Karpas-422 (cell line): ENCODE measurements at regions not wholly inside any gene's neighbourhood (a gene's known extent, or its start where the extent isn't known, plus 50 kb on each side); places are given as distances from the start of the nearest gene placed in this dataset. TPM values are rescaled to one million over a fixed set of nuclear protein-coding genes. Genes with fewer than 3 reads are reported as not detected.

Source experiments
- DNase-seq: peaks from one replicate; pipeline ENCODE4 v3.0.0-alpha.2; 2015
- H2AFZ ChIP-seq: fragments of 200-600 bp; sonication (generic); 2 replicates; pipeline ENCODE4 v1.6.1; 2014; ENCODE audit warnings: antibody characterized with exemption, low read length, mixed read lengths
- H3K27ac ChIP-seq: fragments of 200-600 bp; sonication (generic); 2 replicates; pipeline ENCODE4 v1.5.1; 2014; ENCODE audit warnings: mild to moderate bottlenecking, low read length, moderate library complexity
- H3K27me3 ChIP-seq: fragments of 200-600 bp; sonication (generic); 2 replicates; pipeline ENCODE4 v1.6.1; 2014; ENCODE audit warnings: low read length, mixed read lengths
- H3K36me3 ChIP-seq: fragments of 200-600 bp; sonication (generic); 2 replicates; pipeline ENCODE4 v1.6.1; 2014; ENCODE audit warnings: low read length, mixed read lengths; ENCODE audit not compliant: insufficient read depth
- H3K4me1 ChIP-seq: fragments of 200-600 bp; sonication (generic); 2 replicates; pipeline ENCODE4 v1.6.1; 2014; ENCODE audit warnings: mild to moderate bottlenecking, low read length, mixed read lengths
- H3K4me2 ChIP-seq: fragments of 200-600 bp; sonication (generic); 2 replicates; pipeline ENCODE4 v1.6.1; 2014; ENCODE audit warnings: low read length, low read depth, mild to moderate bottlenecking; ENCODE audit not compliant: poor library complexity, severe bottlenecking
- H3K4me3 ChIP-seq: fragments of 200-600 bp; sonication (generic); 2 replicates; pipeline ENCODE4 v1.5.1; 2014; ENCODE audit warnings: mild to moderate bottlenecking, antibody characterized with exemption, low read length, mixed read lengths
- H3K79me2 ChIP-seq: fragments of 200-600 bp; sonication (generic); 2 replicates; pipeline ENCODE4 v1.6.1; 2014; ENCODE audit warnings: mild to moderate bottlenecking, low read length, mixed read lengths
- H3K9ac ChIP-seq: fragments of 200-600 bp; sonication (generic); 2 replicates; pipeline ENCODE4 v1.6.0; 2014; ENCODE audit warnings: low read length
- H3K9me2 ChIP-seq: fragments of 200-600 bp; sonication (generic), shearing (Covaris generic); replicated peaks from 2 replicates; pipeline ENCODE4 v1.6.0; 2014; ENCODE audit warnings: mild to moderate bottlenecking, low read length, moderate library complexity; ENCODE audit not compliant: insufficient read depth
- H3K9me3 ChIP-seq: fragments of 300-700, 200-600 bp; sonication (generic); 2 replicates; pipeline ENCODE4 v1.6.1; 2014; ENCODE audit warnings: low read length, mixed read lengths
- H4K20me1 ChIP-seq: fragments of 200-600 bp; sonication (generic); 2 replicates; pipeline ENCODE4 v1.6.1; 2014; ENCODE audit warnings: mild to moderate bottlenecking, antibody characterized with exemption, low read length, low read depth; ENCODE audit not compliant: insufficient read depth
- small RNA-seq: library from RNA; depleted of rRNA; stranded (forward); fragments of <200 nt; gene quantifications from one replicate; pipeline ENCODE3, GENCODE V24; 2014

DNA sequence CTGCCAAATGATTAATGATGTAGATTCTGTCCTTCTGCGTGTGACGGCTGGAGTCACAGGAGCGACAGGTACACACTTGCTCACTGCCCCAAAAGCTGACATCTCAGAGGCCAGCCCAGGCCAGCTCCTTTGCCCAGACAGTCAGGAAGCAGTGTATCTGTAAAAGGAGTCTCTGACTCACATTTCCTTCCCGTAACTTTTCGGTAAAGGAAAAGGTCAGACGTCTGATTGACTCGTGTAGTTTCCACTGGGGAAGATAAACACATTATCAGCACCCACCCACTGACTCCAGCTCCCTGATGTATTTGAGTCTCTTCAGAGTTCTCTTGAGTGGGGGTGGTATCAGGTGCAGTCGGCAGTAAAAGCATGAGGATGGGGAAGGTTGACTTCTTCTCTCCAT lies 64.4 kb upstream of the WWC1 start:
- Histone ChIP-seq H3K36me3 (no peaks in the 10 kb centered on the region), H3K4me1 (no peaks in the 10 kb centered on the region), H3K79me2 (no peaks in the 10 kb centered on the region), H3K4me2 (no peak overlapping the region), H3K9me2 (no peaks in the 10 kb centered on the region), H3K27me3 (no peaks in the 10 kb centered on the region), H2AFZ (no peak overlapping the region), H4K20me1 (no peaks in the 10 kb centered on the region), H3K9me3 (no peaks in the 10 kb centered on the region), H3K9ac (no peak overlapping the region), H3K27ac (no peak overlapping the region), H3K4me3 (no peak overlapping the region)
- DNase-seq, result no peak

DNA sequence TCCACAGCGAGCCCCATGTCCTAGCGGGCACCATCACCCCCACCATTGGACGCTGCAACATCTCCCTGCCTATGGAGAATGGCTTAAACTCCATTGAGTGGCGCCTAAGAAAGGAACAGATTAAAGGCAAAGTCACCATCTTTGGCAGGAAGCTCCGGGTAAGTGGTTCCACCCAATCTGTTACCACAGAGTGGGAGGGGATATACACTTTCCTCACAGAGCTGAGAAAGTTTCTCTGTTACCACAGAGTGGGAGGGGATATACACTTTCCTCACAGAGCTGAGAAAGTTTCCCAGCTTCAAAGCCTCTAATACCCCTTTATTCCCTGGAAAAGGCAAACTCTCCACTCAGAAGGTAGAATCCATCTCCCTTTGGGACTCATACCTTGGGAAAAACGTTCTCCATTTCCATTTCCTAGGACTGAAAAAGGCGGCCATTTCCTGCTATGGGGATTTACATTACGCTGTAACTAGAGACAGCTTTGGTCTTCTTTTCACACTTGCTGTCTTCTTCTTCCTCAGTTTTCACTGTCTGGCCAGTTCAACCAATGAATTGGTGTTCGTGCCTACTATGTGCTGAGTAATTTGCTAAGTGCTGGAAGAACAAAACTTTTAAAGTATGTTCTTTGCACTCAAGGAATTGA lies 63.4 kb upstream of the WWC1 start:
- no peaks in the 10 kb centered on the region for H3K79me2 ChIP-seq
- H3K9me2 ChIP-seq, result no peaks in the 10 kb centered on the region
- no peak overlapping the region for H3K4me2 ChIP-seq
- H4K20me1 ChIP-seq, result no peaks in the 10 kb centered on the region
- no peaks in the 10 kb centered on the region for H3K9me3 ChIP-seq
- no peak overlapping the region for H3K4me3 ChIP-seq
- no peak overlapping the region for H2AFZ ChIP-seq
- no peaks in the 10 kb centered on the region for H3K36me3 ChIP-seq
- H3K27me3 ChIP-seq, result no peaks in the 10 kb centered on the region
- H3K9ac ChIP-seq, result no peak overlapping the region
- no peaks in the 10 kb centered on the region for H3K4me1 ChIP-seq
- no peak overlapping the region for H3K27ac ChIP-seq
- no peak for DNase-seq

DNA sequence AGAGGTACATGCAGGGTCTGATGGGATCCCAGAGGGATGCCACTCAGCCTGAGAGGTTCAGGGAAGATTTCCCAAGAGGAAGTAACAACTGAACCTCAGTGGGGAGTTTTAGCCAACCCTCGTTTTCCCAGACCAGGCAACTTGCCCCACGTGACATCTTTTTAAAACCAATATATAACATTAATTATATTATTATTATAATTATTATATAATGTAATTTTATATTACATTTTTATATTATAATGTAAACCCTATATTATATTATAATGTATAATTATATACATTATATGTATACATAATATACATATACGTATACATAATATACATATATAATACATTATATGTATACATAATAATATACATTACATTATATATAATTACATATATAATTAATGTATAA lies 62.8 kb upstream of the WWC1 start:
- Histone ChIP-seq H3K4me2 (no peak overlapping the region), H3K36me3 (no peaks in the 10 kb centered on the region), H2AFZ (no peak overlapping the region), H3K27me3 (no peaks in the 10 kb centered on the region), H3K4me3 (no peak overlapping the region), H3K9me2 (no peaks in the 10 kb centered on the region), H4K20me1 (no peaks in the 10 kb centered on the region), H3K9ac (no peak overlapping the region), H3K9me3 (no peaks in the 10 kb centered on the region), H3K27ac (no peak overlapping the region), H3K79me2 (no peaks in the 10 kb centered on the region), H3K4me1 (no peaks in the 10 kb centered on the region)
- DNase-seq, result no peak

DNA sequence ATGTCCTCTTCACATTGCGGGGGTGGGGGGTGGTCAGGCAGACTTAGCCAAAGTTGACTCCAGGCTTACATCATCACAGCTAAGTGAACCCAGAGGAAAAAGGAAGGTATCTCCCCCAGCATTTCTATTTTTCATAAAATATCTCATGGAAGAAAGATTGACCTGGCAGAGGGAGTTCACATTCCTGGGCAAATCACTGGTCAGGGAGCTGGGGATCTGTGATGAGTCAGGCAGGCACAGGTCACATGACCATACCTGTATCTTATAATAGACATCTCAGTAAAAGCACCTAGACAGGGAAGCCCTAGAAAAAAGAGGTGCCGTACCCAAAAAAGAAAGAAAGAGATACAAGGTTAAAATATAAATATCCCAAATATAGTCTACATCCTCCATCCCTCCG lies 57.3 kb upstream of the WWC1 start:
- no peak for DNase-seq
- Histone ChIP-seq H3K9ac (no peak overlapping the region), H2AFZ (no peak overlapping the region), H3K4me1 (no peaks in the 10 kb centered on the region), H3K4me2 (no peak overlapping the region), H3K9me2 (no peaks in the 10 kb centered on the region), H3K79me2 (no peaks in the 10 kb centered on the region), H3K27ac (no peak overlapping the region), H3K36me3 (no peaks in the 10 kb centered on the region), H3K9me3 (no peaks in the 10 kb centered on the region), H3K4me3 (no peak overlapping the region), H4K20me1 (no peaks in the 10 kb centered on the region), H3K27me3 (no peaks in the 10 kb centered on the region)

DNA sequence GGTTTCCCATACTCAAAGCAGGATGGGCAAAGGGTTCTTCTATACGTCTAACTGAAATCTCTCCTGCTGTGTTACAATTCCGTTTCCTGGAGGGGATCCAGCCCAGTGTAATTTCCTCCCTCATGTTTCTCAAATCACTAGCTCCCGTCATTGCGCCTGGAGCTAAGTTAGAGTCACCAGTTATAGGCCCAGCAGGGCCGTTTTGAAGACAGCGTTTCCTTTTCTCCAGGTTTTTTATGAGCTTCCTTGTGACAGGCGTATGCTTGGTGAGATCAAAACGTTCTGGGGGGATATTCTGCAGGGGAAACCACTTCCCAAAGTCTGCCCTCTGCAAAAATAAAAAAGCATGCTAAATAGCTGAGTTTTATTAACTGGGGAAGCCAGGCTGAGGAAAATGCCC lies 53.0 kb upstream of the WWC1 start:
- no peak for DNase-seq
- Histone ChIP-seq H3K9ac (no peak overlapping the region), H3K4me1 (peaks cover 9% of the 10 kb centered on the region), H4K20me1 (no peaks in the 10 kb centered on the region), H3K79me2 (no peaks in the 10 kb centered on the region), H2AFZ (no peak overlapping the region), H3K36me3 (no peaks in the 10 kb centered on the region), H3K27ac (no peak overlapping the region), H3K9me3 (no peaks in the 10 kb centered on the region), H3K4me3 (no peak overlapping the region), H3K4me2 (no peak overlapping the region), H3K27me3 (no peaks in the 10 kb centered on the region), H3K9me2 (no peaks in the 10 kb centered on the region)

- Histone ChIP-seq H3K36me3 (no peaks in the 10 kb centered on the region), H3K9me2 (no peaks in the 10 kb centered on the region), H3K4me2 (no peak overlapping the region), H2AFZ (no peak overlapping the region), H3K9me3 (no peaks in the 10 kb centered on the region), H3K4me3 (no peak overlapping the region), H3K27ac (no peak overlapping the region), H3K9ac (no peak overlapping the region), H3K27me3 (no peaks in the 10 kb centered on the region), H3K79me2 (no peaks in the 10 kb centered on the region), H3K4me1 (peaks cover 9% of the 10 kb centered on the region), H4K20me1 (no peaks in the 10 kb centered on the region)
- DNase-seq, result no peak
Measured at GRCh38 chr5:168239325-168239724, 52.1 kb upstream of the WWC1 start.

Small RNA genes lying in the stretch of these regions (small RNA-seq; reads per million reads assigned to genes)
- gene AC026403.1 (0.24 reads per million), gene RF00561 (not detected), gene RN7SKP60 (not detected), gene RNU6-168P (not detected), gene RNU6-209P (not detected)
